K562 (cell line): ENCODE measurements at regions not wholly inside any gene's neighbourhood (a gene's known extent, or its start where the extent isn't known, plus 50 kb on each side); places are given as distances from the start of the nearest gene placed in this dataset.

Source experiments
- ATAC-seq: fragments of 200-7000 bp; cut with Tn5 transposase; 3 replicates; pipeline ENCODE4 v1.9.1; 2020; ENCODE audit warnings: moderate library complexity
- BruUV-seq: library from RNA; stranded (reverse); fragments of 400-500 nt; replicated peaks from 2 replicates; lab custom pipeline; 2021; lab: Mats Ljungman, UMichigan
- CTCF ChIA-PET: fragments of 300-600 bp; formaldehyde crosslinking; extraction: SDS; loops from one replicate; lab custom pipeline; 2021; ENCODE audit warnings: low intra/inter-chr PET ratio; lab: Yijun Ruan, JAX
- POLR2A ChIA-PET: fragments of 300-600, 350-650 bp; sonication (Branson Sonifier 250); formaldehyde crosslinking; extraction: SDS; loops from one replicate; lab custom pipeline; 2021; ENCODE audit warnings: antibody characterized with exemption, inconsistent platforms; lab: Yijun Ruan, JAX
- DNase-seq, 4 experiments: peaks; one replicate each; pipeline versions ENCODE4 v3.0.0 to v3.0.0-alpha.2; 2011 to 2018; ENCODE audit warnings: low spot score in 3 of 4, mixed read lengths in 3 of 4; ENCODE audit errors: extremely low read depth in 1 of 4
- FAIRE-seq: peaks from 2 replicates; lab custom pipeline; 2011; peaks lifted over from hg19 to GRCh38; lab: Jason Lieb, UNC
- H2AFZ ChIP-seq: 2 replicates; pipeline ENCODE4 v1.6.0; 2011; ENCODE audit warnings: low read depth, low read length, control low read depth, inconsistent platforms
- H3K27ac ChIP-seq: fragments of 200-600 bp; 3 replicates; pipeline ENCODE4 v1.8.0; 2011; ENCODE audit warnings: low read depth, mild to moderate bottlenecking, control low read depth, inconsistent platforms, low read length, moderate library complexity, mixed read lengths; ENCODE audit errors: extremely low read depth
- H3K27me3 ChIP-seq, 2 experiments: fragments of 300-600 bp in 1 of 2; 2 replicates in 1 of 2; 3 replicates in 1 of 2; pipeline versions ENCODE4 v1.6.0 to v1.8.0; 2011; ENCODE audit warnings: inconsistent platforms in 2 of 2, low read length in 2 of 2, mild to moderate bottlenecking in 1 of 2, mixed read lengths in 1 of 2, moderate library complexity in 1 of 2; ENCODE audit not compliant: control insufficient read depth in 2 of 2, insufficient read depth in 2 of 2
- H3K36me3 ChIP-seq: fragments of 300-600 bp; 3 replicates; pipeline ENCODE4 v1.8.0; 2011; ENCODE audit warnings: mild to moderate bottlenecking, low read length, inconsistent platforms; ENCODE audit not compliant: control insufficient read depth, insufficient read depth
- H3K4me1 ChIP-seq, 2 experiments: fragments of 200-600 bp in 1 of 2; replicated peaks in 1 of 2; 2 replicates in 1 of 2; 3 replicates in 1 of 2; pipeline versions ENCODE4 v1.5.1 to v1.8.0; 2011; ENCODE audit warnings: inconsistent platforms in 2 of 2, low read length in 2 of 2, mild to moderate bottlenecking in 1 of 2, mixed read lengths in 1 of 2, moderate library complexity in 1 of 2; ENCODE audit not compliant: control insufficient read depth in 2 of 2, insufficient read depth in 2 of 2
- H3K4me2 ChIP-seq: 2 replicates; pipeline ENCODE4 v1.6.1; 2011; ENCODE audit warnings: low read length, control low read depth, inconsistent platforms, mixed read lengths; ENCODE audit not compliant: insufficient read depth
- H3K4me3 ChIP-seq: fragments of 200-600 bp; sonication (generic), shearing (Covaris generic); 2 replicates; pipeline ENCODE4 v1.5.1; 2016; ENCODE audit warnings: control low read depth, inconsistent platforms
- H3K79me2 ChIP-seq: fragments of 200-600 bp; 3 replicates; pipeline ENCODE4 v1.8.0; 2011; ENCODE audit warnings: low read length, inconsistent platforms; ENCODE audit not compliant: control insufficient read depth, insufficient read depth
- H3K9ac ChIP-seq, 2 experiments: 2 replicates each; pipeline versions ENCODE4 v1.6.0 to v1.6.1; 2011; ENCODE audit warnings: low read depth in 2 of 2, low read length in 2 of 2, control low read depth in 1 of 2, inconsistent platforms in 1 of 2, mild to moderate bottlenecking in 1 of 2, mixed read lengths in 1 of 2; ENCODE audit not compliant: insufficient read depth in 1 of 2
- H3K9me1 ChIP-seq: one replicate; pipeline ENCODE4 v1.6.0; 2011; ENCODE audit warnings: inconsistent platforms, mild to moderate bottlenecking, low read length, moderate library complexity; ENCODE audit not compliant: control insufficient read depth, insufficient read depth
- H3K9me3 ChIP-seq: replicated peaks from 2 replicates; pipeline ENCODE4 v1.5.1; 2011; ENCODE audit warnings: low read depth, low read length, inconsistent platforms; ENCODE audit not compliant: control insufficient read depth, insufficient read depth
- H4K20me1 ChIP-seq: replicated peaks from 2 replicates; pipeline ENCODE4 v1.6.1; 2011; ENCODE audit warnings: low read length, inconsistent platforms, mixed read lengths; ENCODE audit not compliant: control insufficient read depth, insufficient read depth
- ASH1L ChIP-seq: fragments of 450-650 bp; IDR thresholded peaks from 2 replicates; pipeline ENCODE4 v1.6.1; 2018; ENCODE audit warnings: borderline replicate concordance, mild to moderate bottlenecking, low read depth; ENCODE audit not compliant: partially characterized antibody
- BDP1 ChIP-seq: IDR thresholded peaks from 3 replicates; pipeline ENCODE4 v1.6.1; 2011; ENCODE audit not compliant: insufficient read length, insufficient read depth
- ELF1 ChIP-seq: fragments of 200-800 bp; sonication (Bioruptor generic); IDR thresholded peaks from 2 replicates; pipeline ENCODE4 v1.6.1; 2016; ENCODE audit warnings: missing genetic modification characterization, missing compliant biosample characterization
- ETS2 ChIP-seq: IDR thresholded peaks from 2 replicates; pipeline ENCODE4 v1.6.1; 2016; ENCODE audit warnings: borderline replicate concordance, missing genetic modification characterization, mild to moderate bottlenecking, moderate library complexity, missing compliant biosample characterization; ENCODE audit not compliant: poor library complexity, severe bottlenecking
- ETV6 ChIP-seq, 3 experiments: fragments of 150-350 bp in 1 of 3; sonication (generic) in 1 of 3; formaldehyde crosslinking in 1 of 3; IDR thresholded peaks; 2 replicates each; pipeline versions ENCODE4 v1.6.1 to v1.8.0; 2014 to 2022; ENCODE audit warnings: borderline replicate concordance in 2 of 3, low read depth in 2 of 3, antibody characterized with exemption in 1 of 3, low read length in 1 of 3, mild to moderate bottlenecking in 1 of 3, missing genetic modification reagents in 1 of 3
- HIVEP1 ChIP-seq: fragments of 250-450 bp; sonication (Bioruptor Pico); IDR thresholded peaks from 2 replicates; pipeline ENCODE4 v1.4.0; 2020; ENCODE audit warnings: mild to moderate bottlenecking
- PTBP1 ChIP-seq: fragments of 200-400 bp; formaldehyde crosslinking; IDR thresholded peaks from 2 replicates; pipeline ENCODE4 v1.6.1; 2017; ENCODE audit warnings: low read depth, low read length
- RB1 ChIP-seq: fragments of 450-650 bp; IDR thresholded peaks from 2 replicates; pipeline ENCODE4 v1.6.1; 2017; ENCODE audit warnings: low read depth, mild to moderate bottlenecking
- RERE ChIP-seq: sonication (generic); formaldehyde crosslinking; IDR thresholded peaks from 2 replicates; pipeline ENCODE4 v1.8.0; 2023; ENCODE audit warnings: missing genetic modification reagents, mild to moderate bottlenecking, borderline replicate concordance
- SAFB2 ChIP-seq: fragments of 200-400 bp; formaldehyde crosslinking; IDR thresholded peaks from 2 replicates; pipeline ENCODE4 v1.6.1; 2018; ENCODE audit warnings: borderline replicate concordance, low read length, low read depth, moderate library complexity; ENCODE audit not compliant: severe bottlenecking
- SNAPC5 ChIP-seq: fragments of 250-450 bp; sonication (Bioruptor Pico); IDR thresholded peaks from 2 replicates; pipeline ENCODE4 v1.8.0; 2021; ENCODE audit warnings: moderate library complexity, mild to moderate bottlenecking, inconsistent platforms
- SRSF7 ChIP-seq: fragments of 200-400 bp; formaldehyde crosslinking; optimal IDR thresholded peaks from 2 replicates; pipeline ENCODE3; 2017; ENCODE audit warnings: mild to moderate bottlenecking, low read depth, low read length
- ZHX1 ChIP-seq: fragments of 150-350 bp; conservative IDR thresholded peaks from 2 replicates; pipeline ENCODE4 v1.6.1; 2014; ENCODE audit warnings: low read length
- ZNF764 ChIP-seq: fragments of 250-450 bp; sonication (Bioruptor Pico); IDR thresholded peaks from 2 replicates; pipeline ENCODE4 v1.4.0; 2020; ENCODE audit warnings: low read depth, mild to moderate bottlenecking, moderate library complexity
- WGBS: fragments of 100-300 bp; shearing (Covaris generic); methylation state at CpG from one replicate; pipeline ENCODE4 v1.1.6; 2016; ENCODE audit warnings: low coverage, mixed read lengths; ENCODE audit not compliant: insufficient coverage; ENCODE audit errors: missing lambda C conversion rate; 5-methylcytosine and 5-hydroxymethylcytosine counted together
- in situ Hi-C: fragments of 300-500 bp; cut with MboI; formaldehyde crosslinking; loops from 4 replicates; pipeline ENCODE4 v1.15.0; 2018; ENCODE audit warnings: inconsistent platforms, mixed read lengths
- intact Hi-C: fragments of 100-400 bp; cut with micrococcal nuclease; formaldehyde crosslinking; loops from 2 replicates; pipeline ENCODE4 v1.14.2; 2022

- DNase-seq (no peak), ATAC-seq (no peak), FAIRE-seq (no peak)
- no peak overlapping the region for H3K4me2 ChIP-seq
- H3K9me3 ChIP-seq, result no peaks in the 10 kb centered on the region
- 0% methylated on average over 3 of the region's 4 CpGs for WGBS
- H3K27me3 ChIP-seq, result peaks cover 2 to 16% of the 10 kb centered on the region in 2 experiments; a peak in 1 of 5 replicates
- no TSS peak for BruUV-seq
- H3K4me1 ChIP-seq, result no peaks in the 10 kb centered on the region
- in situ Hi-C loops, result no loop called here
- POLR2A ChIA-PET, result no interaction called here
- no peaks in the 10 kb centered on the region for H4K20me1 ChIP-seq
- CTCF ChIA-PET, result no interaction called here
- no peak overlapping the region for H3K27ac ChIP-seq
- no peak overlapping the region for H2AFZ ChIP-seq
- no peaks in the 10 kb centered on the region for H3K36me3 ChIP-seq
- no peaks in the 10 kb centered on the region for H3K79me2 ChIP-seq
- H3K9ac ChIP-seq, result no peak overlapping the region
- no peaks in the 10 kb centered on the region for H3K9me1 ChIP-seq
- intact Hi-C loops, result no loop called here
- H3K4me3 ChIP-seq, result no peak overlapping the region
- no peak for TF ChIP-seq ASH1L
- TF ChIP-seq ETV6 (IDR thresholded peaks at IDR 0.05; ENCODE audit: borderline replicate concordance in 1 of 2, low read depth in 2 of 2, low read length in 1 of 2), result no peak
- TF ChIP-seq ETV6 (CRISPR knock-in tag; IDR thresholded peaks at IDR 0.05; ENCODE audit: borderline replicate concordance), result no peak
- TF ChIP-seq ZHX1, result no peak
- no peak for TF ChIP-seq ZNF764
- TF ChIP-seq ETS2 (tag), result no peak
- TF ChIP-seq SAFB2, result no peak
- TF ChIP-seq HIVEP1 (CRISPR knock-in tag), result no peak
- TF ChIP-seq RERE, result no peak
- no peak for TF ChIP-seq PTBP1
- TF ChIP-seq ELF1 (tag), result no peak
- TF ChIP-seq BDP1, result no peak
- TF ChIP-seq RB1, result no peak
- TF ChIP-seq SNAPC5, result no peak
- TF ChIP-seq SRSF7, result no peak
Observed at GRCh38 chr20:4633780-4634179, 52.5 kb upstream of the PRNP start.
